ENCODE measurements at regions not wholly inside any gene's neighbourhood (a gene's known extent, or its start where the extent isn't known, plus 50 kb on each side); places are given as distances from the start of the nearest gene placed in this dataset.

DNA sequence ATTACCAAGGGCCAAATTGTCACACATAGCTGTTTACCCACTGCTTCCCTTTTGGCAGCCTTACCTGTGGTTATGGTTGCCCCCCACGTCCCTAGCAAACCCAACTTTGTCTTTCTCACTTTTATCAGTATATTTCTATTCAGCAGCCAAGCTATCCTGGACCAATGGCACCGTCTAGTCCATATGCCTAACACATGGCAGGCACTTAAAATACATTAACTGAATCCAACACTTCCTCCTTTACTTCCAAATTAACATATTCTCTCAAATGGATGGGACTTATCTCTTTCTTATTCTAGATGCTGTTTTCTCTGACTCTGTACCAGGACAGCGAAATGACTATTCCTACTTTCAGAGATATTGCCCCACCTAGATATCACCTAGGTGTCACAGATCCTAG, 50.9 kb upstream of the SLC44A1 start:
- DNase-seq: no peak

DNA sequence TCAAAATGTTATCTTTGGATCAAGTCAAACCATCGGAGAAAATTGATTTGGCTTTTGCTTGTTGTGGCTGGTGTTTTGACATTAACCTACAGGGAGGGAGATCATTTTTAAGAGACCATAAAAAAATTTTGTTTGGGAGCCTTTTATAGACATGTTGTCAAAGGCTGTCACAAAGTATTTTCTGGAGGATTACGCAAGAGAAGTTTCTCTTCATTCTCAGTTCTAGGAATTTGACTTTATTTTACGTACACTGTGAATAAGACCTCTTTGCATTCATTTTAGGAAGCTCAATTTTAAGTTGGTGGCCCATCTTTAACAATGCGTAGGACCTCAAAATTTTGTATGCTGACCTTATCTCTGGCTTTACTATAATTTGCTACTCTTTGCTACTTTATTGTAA, 50.2 kb upstream of the SLC44A1 start:
- DNase-seq: no peak
